Ovary (tissue), 3 donors: ENCODE measurements at regions not wholly inside any gene's neighbourhood (a gene's known extent, or its start where the extent isn't known, plus 50 kb on each side); places are given as distances from the start of the nearest gene placed in this dataset.

ENCODE experiments used
- POLR2A ChIP-seq: fragments of 450-650 bp; IDR thresholded peaks from one replicate; pipeline ENCODE4 v1.6.1; 2017; ENCODE audit warnings: antibody characterized with exemption, mild to moderate bottlenecking, moderate library complexity
- TF ChIP-seq, protein P1 (sequence below), 3 donors: fragments of 450-650 bp in 2 of 3; fragments of 200-600 bp in 1 of 3; IDR thresholded peaks; one replicate each; pipeline versions ENCODE4 v1.5.1 to v1.8.0; 2016 to 2022; ENCODE audit warnings: antibody characterized with exemption in 3 of 3, mild to moderate bottlenecking in 1 of 3
- donor health status: DM: no; HTN: no; CAD: no.

DNA sequence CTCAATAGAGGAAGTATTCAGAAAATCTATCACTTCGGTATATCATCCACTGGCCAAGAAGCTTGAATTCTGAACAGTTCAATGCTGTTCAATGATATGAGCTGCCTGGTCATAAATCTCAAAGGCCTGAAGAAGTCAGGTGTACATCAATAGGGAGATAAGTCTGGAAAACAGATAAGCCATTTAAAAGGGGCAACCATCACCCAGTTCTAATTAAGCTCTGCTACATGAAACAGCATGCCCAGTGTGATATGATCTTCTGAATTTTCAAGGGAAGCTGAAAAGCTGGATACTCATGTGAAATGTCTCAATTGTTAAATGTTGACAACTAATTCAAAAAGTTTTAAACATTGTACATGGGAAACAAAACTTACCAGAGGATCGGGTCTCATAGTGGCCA lies 2020.7 kb upstream of the WWC1 start:
- no peak for TF ChIP-seq POLR2A
- TF ChIP-seq, protein P1, sequence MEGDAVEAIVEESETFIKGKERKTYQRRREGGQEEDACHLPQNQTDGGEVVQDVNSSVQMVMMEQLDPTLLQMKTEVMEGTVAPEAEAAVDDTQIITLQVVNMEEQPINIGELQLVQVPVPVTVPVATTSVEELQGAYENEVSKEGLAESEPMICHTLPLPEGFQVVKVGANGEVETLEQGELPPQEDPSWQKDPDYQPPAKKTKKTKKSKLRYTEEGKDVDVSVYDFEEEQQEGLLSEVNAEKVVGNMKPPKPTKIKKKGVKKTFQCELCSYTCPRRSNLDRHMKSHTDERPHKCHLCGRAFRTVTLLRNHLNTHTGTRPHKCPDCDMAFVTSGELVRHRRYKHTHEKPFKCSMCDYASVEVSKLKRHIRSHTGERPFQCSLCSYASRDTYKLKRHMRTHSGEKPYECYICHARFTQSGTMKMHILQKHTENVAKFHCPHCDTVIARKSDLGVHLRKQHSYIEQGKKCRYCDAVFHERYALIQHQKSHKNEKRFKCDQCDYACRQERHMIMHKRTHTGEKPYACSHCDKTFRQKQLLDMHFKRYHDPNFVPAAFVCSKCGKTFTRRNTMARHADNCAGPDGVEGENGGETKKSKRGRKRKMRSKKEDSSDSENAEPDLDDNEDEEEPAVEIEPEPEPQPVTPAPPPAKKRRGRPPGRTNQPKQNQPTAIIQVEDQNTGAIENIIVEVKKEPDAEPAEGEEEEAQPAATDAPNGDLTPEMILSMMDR (IDR thresholded peaks at IDR 0.05) = no peak
